Stomach (tissue), 8 donors: ENCODE measurements at regions not wholly inside any gene's neighbourhood (a gene's known extent, or its start where the extent isn't known, plus 50 kb on each side); places are given as distances from the start of the nearest gene placed in this dataset.

Source experiments
- DNase-seq, 2 donors: peaks; one replicate each; pipeline versions ENCODE4 v3.0.0 to v3.0.0-alpha.2; 2013 to 2019
- H3K27ac ChIP-seq, 5 donors: fragments of 200-600 bp in 4 of 5; sonication (generic) in 4 of 5; one replicate each; pipeline ENCODE4 v1.5.1; 2013 to 2019; ENCODE audit warnings: mild to moderate bottlenecking in 1 of 5, moderate library complexity in 1 of 5
- H3K27me3 ChIP-seq, 3 donors: fragments of 200-600 bp; sonication (generic); one replicate each; pipeline ENCODE4 v1.5.1; 2017 to 2019; ENCODE audit warnings: mixed run types in 1 of 3
- H3K36me3 ChIP-seq, 4 donors: fragments of 200-600 bp; sonication (generic); 1 replicate in 3 of 4; 2 replicates in 1 of 4; pipeline ENCODE4 v1.5.1; 2016 to 2019
- H3K4me1 ChIP-seq, 4 donors: fragments of 200-600 bp; sonication (generic); one replicate each; pipeline ENCODE4 v1.5.1; 2016 to 2019
- H3K4me3 ChIP-seq, 4 donors: fragments of 200-600 bp; sonication (generic) in 3 of 4; one replicate each; pipeline ENCODE4 v1.5.1; 2016 to 2019; ENCODE audit warnings: mild to moderate bottlenecking in 1 of 4
- H3K9me3 ChIP-seq, 4 donors: fragments of 200-600 bp; sonication (generic); one replicate each; pipeline ENCODE4 v1.5.1; 2016 to 2019
- EP300 ChIP-seq: sonication (generic); formaldehyde crosslinking; IDR thresholded peaks from one replicate; pipeline ENCODE4 v1.6.1; 2017; ENCODE audit warnings: antibody characterized with exemption
- POLR2A ChIP-seq, 4 donors: fragments of 450-650 bp; IDR thresholded peaks; one replicate each; pipeline ENCODE4 v1.6.1; 2016; ENCODE audit warnings: antibody characterized with exemption in 4 of 4, control low read depth in 2 of 4, mild to moderate bottlenecking in 1 of 4, moderate library complexity in 1 of 4
- POLR2AphosphoS5 ChIP-seq, 3 donors: sonication (generic); formaldehyde crosslinking; IDR thresholded peaks; one replicate each; pipeline ENCODE4 v1.6.1; 2016; ENCODE audit warnings: antibody characterized with exemption in 3 of 3
- WGBS, 5 donors: extraction: QIAGEN DNeasy Blood & Tissue Kit in 3 of 5; methylation state at CpG; one replicate each; pipeline versions ENCODE4 v1.1.5 to v1.1.7; 2013 to 2018; 5-methylcytosine and 5-hydroxymethylcytosine counted together
- intact Hi-C: fragments of 100-400 bp; cut with DNase I; formaldehyde crosslinking; loops from one replicate; pipeline ENCODE4 v1.15.1; 2023; ENCODE audit warnings: low total_unique reads
- small RNA-seq, 4 donors: library from RNA; depleted of rRNA; stranded (forward); fragments of <200 nt; gene quantifications; one replicate each; pipeline ENCODE3, GENCODE V24; 2016
- TF ChIP-seq, protein P1 (sequence below), 7 experiments: fragments of 450-650 bp in 4 of 7; fragments of 200-600 bp in 3 of 7; sonication (generic) in 3 of 7; IDR thresholded peaks; one replicate each; pipeline ENCODE4 v1.5.1; 2016 to 2019; ENCODE audit warnings: antibody characterized with exemption in 7 of 7, control low read depth in 2 of 7, mild to moderate bottlenecking in 1 of 7
- donor health status: healthy with polysubstance abuse.
- donor health status: Bipolar disorder and iron deficiency.
- donor health status: healthy.

DNA sequence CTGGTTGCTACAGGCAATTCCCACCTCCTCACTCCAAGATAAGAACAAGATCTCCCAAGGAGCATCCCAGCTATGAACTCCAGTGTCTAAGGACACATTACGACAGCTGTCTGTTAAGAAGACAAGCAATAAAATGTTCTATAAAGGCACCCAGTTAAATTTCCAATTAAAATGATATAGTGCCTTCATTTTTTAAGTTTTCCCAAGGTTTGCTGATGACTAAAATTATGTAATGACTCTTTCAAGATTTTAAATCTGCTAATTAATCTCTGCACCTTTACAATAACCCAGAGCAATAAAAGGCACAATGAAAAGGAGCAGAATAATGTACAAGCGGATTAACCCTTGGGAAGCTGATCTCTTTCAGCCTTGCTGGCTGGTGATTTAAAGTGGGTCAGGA is 61.6 kb upstream of the REG3G start:
- no peaks in the 10 kb centered on the region for H3K36me3 ChIP-seq
- H3K27me3 ChIP-seq: no peaks in the 10 kb centered on the region
- TF ChIP-seq, protein P1, sequence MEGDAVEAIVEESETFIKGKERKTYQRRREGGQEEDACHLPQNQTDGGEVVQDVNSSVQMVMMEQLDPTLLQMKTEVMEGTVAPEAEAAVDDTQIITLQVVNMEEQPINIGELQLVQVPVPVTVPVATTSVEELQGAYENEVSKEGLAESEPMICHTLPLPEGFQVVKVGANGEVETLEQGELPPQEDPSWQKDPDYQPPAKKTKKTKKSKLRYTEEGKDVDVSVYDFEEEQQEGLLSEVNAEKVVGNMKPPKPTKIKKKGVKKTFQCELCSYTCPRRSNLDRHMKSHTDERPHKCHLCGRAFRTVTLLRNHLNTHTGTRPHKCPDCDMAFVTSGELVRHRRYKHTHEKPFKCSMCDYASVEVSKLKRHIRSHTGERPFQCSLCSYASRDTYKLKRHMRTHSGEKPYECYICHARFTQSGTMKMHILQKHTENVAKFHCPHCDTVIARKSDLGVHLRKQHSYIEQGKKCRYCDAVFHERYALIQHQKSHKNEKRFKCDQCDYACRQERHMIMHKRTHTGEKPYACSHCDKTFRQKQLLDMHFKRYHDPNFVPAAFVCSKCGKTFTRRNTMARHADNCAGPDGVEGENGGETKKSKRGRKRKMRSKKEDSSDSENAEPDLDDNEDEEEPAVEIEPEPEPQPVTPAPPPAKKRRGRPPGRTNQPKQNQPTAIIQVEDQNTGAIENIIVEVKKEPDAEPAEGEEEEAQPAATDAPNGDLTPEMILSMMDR (IDR thresholded peaks at IDR 0.05): no peak
- TF ChIP-seq EP300 (no peak), POLR2A (IDR thresholded peaks at IDR 0.05) (no peak), POLR2AphosphoS5 (IDR thresholded peaks at IDR 0.05) (no peak)
- 88 to 95% (median 94%) methylated on average over 2 of the region's 2 CpGs for WGBS, 5 donors
- no peaks in the 10 kb centered on the region for H3K9me3 ChIP-seq
- H3K4me1 ChIP-seq: no peaks in the 10 kb centered on the region
- no peak overlapping the region for H3K27ac ChIP-seq
- H3K4me3 ChIP-seq: no peak overlapping the region
- no peak for DNase-seq
- intact Hi-C loops: no loop called here

DNA sequence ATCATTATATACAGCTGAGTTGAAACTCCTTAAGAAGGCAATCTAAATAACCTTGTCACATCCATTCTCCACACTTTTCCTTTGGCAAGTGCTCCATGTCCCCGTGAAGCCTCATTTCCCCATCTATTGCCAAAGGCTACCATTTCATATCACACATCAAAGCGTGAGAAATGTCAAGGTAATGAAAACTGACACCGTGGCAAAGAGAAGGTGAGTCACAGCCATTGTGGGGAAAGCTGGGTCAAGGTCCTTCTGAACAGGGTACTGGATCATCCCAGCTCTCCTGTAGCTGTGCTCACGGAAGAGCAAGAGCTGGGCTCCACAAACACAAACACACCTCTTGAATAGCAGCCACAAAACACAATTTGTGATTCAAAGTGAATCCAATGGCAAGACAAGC is 58.2 kb upstream of the REG3G start:
- no peak for DNase-seq
- Histone ChIP-seq H3K4me3 (no peak overlapping the region), H3K27me3 (no peaks in the 10 kb centered on the region), H3K9me3 (no peaks in the 10 kb centered on the region), H3K27ac (no peak overlapping the region), H3K4me1 (no peaks in the 10 kb centered on the region), H3K36me3 (no peaks in the 10 kb centered on the region)
- 61 to 87% (median 71%) methylated on average over 4 of the region's 4 CpGs for WGBS, 5 donors
- intact Hi-C loops: no loop called here
- TF ChIP-seq, protein P1 (IDR thresholded peaks at IDR 0.05): no peak
- TF ChIP-seq POLR2A (IDR thresholded peaks at IDR 0.05): no peak
- TF ChIP-seq EP300: no peak
- TF ChIP-seq POLR2AphosphoS5 (IDR thresholded peaks at IDR 0.05): no peak

DNA sequence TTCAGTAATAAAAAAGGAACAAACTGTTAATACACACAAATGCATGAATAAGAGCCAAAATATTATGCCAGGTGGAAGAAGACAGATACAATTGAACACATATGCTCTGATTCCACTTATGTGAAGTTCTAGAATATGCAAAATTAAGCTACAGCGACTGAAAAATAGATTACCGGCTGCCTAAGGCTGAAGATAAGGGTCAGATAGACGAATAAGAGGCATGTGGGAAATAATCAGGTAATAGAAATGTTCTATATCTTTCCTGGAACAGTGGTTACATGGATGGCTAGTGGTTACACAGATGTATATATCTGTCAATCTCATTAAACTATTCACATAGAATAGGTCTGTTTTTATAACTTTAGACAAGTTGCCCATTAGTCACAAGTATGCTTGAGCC is 51.9 kb upstream of the REG3G start:
- no peaks in the 10 kb centered on the region for H3K27me3 ChIP-seq
- no peaks in the 10 kb centered on the region for H3K4me1 ChIP-seq
- H3K36me3 ChIP-seq: no peaks in the 10 kb centered on the region
- H3K27ac ChIP-seq: no peak overlapping the region
- no peaks in the 10 kb centered on the region for H3K9me3 ChIP-seq
- DNase-seq: no peak
- WGBS, 5 donors: 66 to 82% (median 70%) methylated on average over 3 of the region's 3 CpGs
- TF ChIP-seq POLR2AphosphoS5 (IDR thresholded peaks at IDR 0.05): no peak
- no peak for TF ChIP-seq EP300
- TF ChIP-seq POLR2A (IDR thresholded peaks at IDR 0.05): no peak
- TF ChIP-seq, protein P1 (IDR thresholded peaks at IDR 0.05): no peak
- H3K4me3 ChIP-seq: no peak overlapping the region
- intact Hi-C loops: no loop called here

Small RNA genes lying in the stretch of these regions (small RNA-seq; reads per million reads assigned to genes)
- gene RNU6-812P (0 reads per million in 4 donors), gene RNU6-827P (0 reads per million in 4 donors)
